ENCODE measurements at regions not wholly inside any gene's neighbourhood (a gene's known extent, or its start where the extent isn't known, plus 50 kb on each side); places are given as distances from the start of the nearest gene placed in this dataset.

GRCh38 chr5:74105126-74105780 lies 479.3 kb downstream of the ARHGEF28 start:
- peak; percentile 42 for DNase-seq

DNA sequence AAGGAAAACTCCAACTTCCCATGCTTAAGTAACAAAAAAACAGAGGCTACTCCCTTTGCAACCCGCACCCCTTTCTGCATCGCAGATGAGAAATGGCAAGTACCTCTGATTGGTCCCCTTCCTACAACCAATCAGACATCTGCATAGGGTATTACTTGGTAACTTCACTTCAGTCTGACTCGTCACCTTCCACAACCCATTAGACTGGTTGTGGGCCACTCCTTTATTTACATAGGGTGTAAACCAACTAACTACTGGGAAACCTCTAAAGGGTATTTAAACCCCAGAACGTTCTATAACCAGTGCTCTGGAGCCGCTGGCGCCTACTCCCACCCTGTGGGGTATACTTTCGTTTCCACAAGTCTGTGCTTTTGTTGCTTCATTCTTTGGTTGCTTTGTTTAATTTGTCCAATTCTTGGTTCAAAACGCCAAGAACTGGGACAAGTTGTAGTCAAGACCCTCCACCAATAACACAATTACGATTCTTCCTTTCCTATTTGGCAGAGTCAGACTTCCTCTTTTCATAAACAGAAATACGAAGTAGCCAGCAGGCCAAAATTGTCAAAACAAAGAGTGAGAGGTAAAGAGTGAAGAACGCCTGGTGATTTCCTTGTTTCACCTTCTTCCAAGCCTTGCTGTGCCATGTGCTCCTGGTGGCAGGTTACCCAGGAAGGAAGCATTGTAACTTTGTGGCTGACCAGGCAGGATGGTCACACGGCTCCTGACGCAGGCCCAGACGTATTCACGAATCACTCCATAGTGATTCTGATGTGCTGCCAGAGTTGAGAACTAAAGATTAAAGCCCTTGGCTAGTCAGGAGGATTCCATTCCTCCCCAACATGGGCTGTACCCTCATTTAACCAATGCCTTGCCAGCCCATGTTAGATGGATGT lies 477.4 kb downstream of the ARHGEF28 start:
- DNase-seq: peak; percentile 29

DNA sequence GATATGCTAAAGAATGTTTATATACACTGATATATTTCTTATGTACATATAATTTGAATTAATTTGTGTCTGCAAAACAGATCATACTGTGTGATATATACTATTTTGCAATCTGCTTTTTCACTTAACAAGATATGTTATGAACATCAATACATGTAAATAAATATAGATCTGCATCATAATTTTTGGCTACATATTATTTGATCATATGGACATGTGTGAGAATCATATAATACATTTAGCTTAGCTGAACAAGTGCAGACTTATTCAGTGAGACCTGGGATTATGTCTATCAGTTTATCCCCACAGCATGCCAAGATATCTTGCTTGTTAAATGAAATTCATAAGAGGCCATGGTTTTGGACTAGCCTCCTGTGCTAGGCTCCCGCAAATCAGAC lies 474.3 kb downstream of the ARHGEF28 start:
- no peak for DNase-seq

DNA sequence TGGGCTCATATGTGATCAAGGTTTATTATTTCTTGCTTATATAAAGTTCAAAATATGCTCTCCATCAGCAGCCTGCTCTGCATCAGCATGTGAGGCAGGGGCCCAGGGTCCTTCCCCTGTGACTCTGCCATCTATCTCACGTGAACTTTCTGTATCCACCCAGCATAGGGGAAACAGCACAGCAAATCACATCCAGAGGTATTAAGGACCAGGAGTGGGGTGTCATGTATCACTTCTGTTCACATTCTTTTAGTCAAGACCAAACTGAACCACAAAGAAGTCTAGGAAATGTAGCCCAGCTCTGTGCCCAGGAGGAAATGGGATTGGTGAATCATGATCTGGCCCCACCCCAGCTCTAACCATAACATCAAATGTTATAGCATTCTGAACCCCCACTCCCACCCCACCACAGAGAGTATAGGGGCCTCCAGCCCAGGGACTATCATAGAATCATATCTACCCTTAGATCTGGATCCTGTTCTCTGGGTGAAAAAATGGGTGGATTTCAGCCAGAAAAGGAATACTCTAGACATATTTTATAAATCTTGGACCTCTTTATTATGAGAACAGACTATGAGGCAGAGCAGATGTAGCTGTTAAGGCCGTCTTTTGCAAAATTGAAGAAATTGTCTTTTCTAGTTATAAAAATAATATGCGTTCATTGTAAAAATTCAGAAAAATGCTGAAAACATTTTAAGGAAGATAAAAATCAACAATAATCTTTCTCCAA lies 473.7 kb downstream of the ARHGEF28 start:
- no peak for DNase-seq

- DNase-seq: no peak
Observed at GRCh38 chr5:74098941-74099340, 472.9 kb downstream of the ARHGEF28 start.

DNA sequence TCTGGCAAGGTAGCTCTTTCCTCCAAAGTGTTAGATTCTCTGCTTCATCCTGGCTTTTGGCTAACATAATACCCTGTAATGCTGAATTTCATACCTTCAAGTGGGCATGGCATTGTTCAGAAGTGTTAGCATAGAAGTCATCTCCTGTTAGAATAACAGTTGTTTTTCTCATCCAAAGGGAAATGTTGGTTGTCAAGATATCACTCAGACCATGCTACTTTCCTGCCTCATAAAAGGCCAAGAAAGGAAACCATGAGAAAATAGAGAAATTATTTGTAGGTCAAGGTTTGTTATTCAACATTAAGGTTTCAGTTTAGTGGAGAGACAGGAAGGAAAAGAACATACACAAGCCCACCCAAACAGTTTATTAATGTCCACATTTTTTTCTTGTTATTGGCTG lies 472.5 kb downstream of the ARHGEF28 start:
- no peak for DNase-seq

DNA sequence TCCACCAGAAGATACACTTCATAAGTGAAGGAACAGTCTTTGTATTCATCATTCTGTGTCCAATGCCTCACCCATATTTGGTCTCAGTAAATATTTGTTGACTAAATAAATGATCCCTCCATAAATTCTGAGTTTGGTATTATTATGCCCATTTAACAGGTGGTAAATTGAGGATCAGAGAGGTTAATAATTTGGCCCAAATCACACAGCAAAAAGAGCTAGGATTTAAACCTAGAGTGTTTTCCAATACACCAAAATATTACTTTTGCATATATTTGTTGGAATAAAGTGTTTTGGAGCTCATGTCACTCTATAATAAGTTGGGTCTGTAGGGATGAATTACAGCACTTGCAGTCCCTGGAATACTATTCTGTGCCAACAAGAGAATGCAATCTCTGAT lies 470.3 kb downstream of the ARHGEF28 start:
- DNase-seq: no peak

DNA sequence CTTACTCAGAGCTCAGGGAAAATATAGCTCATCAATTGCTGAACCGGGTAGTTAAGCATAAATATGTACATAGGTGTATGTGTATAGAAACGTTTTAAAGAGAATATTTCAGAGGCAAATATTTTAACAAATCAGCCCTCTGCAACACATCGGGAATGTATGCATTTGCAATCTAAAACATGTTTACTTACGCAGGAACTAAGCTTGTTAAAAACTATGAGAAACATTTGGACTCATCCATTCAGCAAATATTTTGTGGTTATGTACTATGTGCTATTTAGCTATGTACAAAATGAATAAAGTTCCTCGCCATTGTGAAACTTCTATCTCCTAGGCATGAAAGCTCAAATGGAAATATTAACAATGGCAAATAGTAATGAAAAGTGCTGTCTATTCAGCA lies 469.9 kb downstream of the ARHGEF28 start:
- no peak for DNase-seq

DNA sequence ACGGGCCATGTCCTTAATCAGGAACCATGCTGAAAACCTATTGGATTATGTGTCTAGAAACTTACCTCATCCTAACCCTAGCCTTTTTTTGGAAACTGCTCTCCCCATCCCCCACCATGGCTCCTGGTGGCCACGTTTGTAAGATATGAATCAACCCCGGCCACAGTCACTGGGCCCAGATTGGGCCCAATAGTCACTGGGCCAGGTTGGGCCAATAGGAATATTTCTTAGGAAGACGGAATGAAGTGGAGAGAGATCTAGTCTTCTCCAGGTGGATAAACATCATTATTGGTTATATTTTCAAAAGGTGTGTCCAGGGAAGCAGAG lies 468.7 kb downstream of the ARHGEF28 start:
- no peak for DNase-seq

DNA sequence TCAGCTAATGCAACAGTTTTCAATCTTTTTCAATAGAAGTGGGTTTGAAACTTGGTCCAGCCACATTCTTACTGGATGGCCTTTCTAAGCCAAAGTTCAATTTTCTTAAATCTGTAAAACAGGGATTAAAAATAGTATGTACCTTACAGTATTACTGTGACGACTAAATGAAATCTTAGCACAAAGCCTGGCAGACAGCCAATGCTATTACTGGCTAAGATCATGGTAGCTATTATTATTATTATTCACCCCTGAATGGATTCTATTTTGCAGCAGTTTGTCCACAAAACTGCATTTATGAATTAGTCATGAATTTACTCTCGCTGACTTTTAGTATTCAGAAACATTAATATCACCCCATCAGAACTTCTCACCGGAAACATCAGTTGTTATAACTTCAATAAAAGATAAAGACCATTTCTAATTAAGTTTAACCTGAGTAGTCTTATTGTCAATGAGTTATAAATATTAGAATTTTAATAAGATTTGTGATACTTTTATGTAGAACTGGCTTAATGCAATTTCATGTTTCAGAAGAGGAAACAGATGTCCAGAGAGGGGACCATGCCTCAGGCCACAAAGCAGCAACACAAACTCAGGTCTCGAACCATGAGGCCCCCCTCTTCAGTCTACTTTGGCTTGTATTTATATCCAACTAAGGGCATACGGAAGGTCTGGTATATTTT lies 468.2 kb downstream of the ARHGEF28 start:
- DNase-seq: no peak

GRCh38 chr5:74093561-74093960 lies 467.6 kb downstream of the ARHGEF28 start:
- no peak for DNase-seq

DNA sequence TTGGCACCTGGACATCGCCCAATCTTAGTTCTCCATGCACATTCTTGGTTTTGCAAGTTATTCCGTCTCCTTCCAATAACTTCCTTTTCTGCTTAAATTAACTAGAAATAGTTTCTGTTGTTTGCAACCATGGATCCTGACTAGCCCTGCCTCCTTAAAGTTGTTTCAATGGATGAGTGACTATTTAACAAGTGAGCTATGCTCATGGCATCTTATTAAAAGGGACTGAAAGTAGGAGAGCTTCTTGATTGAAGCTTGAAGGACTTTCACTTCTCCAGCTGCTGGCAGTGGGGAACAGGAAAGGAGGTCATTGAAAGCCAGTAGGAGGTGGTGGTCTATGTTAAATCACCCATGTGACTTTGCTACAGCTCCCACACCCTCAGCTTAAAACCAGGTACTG lies 466.8 kb downstream of the ARHGEF28 start:
- DNase-seq: no peak

- no peak for DNase-seq
Observed at GRCh38 chr5:74085782-74086181, 459.8 kb downstream of the ARHGEF28 start.

- no peak for DNase-seq
Observed at GRCh38 chr5:74085186-74085585, 459.2 kb downstream of the ARHGEF28 start.

DNA sequence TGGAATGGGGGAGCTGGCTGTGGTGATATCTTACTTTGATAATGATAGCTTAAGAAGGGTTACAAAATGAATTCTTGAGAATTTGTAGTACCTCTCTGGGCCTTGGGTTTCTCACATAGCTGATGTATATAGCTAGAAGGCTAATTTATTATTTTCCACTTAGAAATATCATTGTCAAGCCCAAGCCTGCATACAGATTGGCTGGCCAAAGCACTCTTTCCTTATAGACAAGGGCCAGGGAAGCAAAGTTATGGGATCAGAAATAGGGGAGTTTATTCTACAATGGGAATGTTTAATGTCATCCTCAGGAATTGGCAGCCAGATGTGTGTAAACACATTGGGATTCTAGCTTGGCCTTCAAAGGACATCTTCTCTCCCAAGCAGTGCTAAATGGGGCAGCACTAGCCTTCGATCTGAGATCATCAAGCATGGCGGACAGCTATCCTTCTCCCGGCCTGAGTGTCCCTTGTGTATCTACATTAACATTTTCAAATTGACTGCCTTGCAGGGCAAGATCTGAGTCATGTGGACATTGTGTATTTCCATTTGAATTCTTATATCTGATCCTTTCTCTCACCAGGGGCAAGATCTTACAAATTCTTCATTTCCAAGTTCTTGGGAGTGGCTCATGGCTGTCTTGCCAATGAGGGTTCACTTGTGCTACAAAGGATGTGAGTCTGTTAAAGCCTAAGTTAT lies 457.2 kb downstream of the ARHGEF28 start:
- DNase-seq: no peak

DNA sequence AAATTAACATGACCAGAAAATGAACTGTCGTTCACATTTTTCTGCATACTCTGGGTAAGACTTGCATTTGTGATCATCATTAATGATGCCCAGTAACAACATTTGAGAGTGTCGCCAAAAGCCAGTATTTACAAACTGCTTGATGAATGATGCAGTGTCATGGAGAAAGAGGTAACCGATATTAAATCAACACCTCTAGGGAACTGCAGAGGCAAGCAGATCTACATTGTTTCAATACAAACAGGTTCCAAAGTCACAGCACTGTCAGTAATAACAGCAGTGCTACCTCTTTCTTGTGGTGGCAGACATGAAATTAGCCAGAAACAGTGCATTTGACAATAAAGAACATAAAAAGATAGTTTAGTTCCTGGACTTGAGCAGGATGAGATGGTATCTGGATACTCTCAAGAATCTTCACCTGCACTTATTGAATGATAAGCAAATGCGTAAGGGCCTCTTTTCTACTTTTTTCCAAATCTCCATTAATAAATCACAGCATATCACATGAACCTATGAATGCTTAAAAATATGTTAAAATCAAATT lies 456.6 kb downstream of the ARHGEF28 start:
- no peak for DNase-seq

DNA sequence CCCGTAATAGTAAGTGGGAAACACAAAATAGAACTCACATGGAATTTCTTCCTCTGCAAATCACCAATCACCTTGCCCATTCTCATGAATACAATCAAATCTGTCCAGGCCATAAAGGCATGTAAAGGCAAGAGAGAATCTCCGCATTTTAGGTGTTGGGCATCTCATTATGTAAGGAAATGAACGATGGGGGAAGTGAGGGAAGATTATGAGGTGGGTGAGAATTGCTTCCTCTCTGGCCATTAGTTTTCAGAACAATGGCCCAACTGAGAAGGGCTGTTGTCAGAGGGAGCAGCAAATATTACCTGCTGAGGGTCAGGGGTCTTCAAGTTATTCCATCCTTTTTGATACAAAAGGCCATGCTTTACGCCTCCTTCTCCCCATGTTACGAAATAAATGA lies 455.1 kb downstream of the ARHGEF28 start:
- no peak for DNase-seq

GRCh38 chr5:74079971-74080556 lies 454.1 kb downstream of the ARHGEF28 start:
- no peak for DNase-seq

DNA sequence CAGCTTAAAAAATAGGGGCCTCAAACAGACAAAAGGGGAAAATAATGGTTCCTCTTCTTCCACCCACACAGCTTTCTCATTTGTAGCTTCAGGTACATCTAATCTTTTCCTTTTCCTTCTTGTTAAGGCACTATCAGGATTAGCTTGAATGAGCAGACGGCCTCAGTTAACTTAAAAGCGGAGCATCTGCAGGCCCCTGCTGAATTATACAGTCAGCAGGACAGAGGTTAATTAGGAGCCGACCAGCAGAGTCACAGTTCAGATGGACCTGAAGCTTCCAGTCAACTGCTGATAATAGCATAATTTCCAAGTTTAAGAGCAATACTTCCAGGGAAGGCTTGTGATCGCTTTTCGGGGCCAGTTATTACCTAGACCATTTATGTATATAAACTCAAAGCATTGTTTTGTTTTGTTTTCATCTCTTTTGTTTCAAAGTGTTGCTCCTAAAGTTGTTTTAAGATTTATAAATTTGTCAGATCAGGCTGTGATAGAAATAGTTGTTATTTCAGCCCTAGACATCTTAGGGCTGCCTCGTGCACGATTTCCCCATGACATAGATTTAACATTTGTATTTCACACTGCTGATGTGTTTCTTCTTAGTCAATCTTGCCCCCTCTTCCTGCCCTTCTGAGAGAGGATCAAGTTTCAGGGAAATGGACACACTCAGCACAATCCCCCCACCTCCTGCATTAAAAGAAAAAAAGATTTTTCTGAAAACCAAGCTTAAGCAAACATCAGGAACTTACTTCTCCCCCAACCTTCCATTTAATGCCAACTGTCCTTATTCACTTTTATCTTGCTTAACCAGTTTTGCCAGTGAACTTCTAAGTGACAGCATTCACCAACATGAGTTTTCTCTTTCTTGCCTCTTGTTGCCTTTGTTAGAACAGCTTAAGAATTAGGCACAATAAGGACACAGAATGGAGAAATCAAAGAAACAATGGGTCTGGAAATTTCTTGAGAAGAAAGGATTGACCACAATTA lies 449.8 kb downstream of the ARHGEF28 start:
- no peak for DNase-seq

DNA sequence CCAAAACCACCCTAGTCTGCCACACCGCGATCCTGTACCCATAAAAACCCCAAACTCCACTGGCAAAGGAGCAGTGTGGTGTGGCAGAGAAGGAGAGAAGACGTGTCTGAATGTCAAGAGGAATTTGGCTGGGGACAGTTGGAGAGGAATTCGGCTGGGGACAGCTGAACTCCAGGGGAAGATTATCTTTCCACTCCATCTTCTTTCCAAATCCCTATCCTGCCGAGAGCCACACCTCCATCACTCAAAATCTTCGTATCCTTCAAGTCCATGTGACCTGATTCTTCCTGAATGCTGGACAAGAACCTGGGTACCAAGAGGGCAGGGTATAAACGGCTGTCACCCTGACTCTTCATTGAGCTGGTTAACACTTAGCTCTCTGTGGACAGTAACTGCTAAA lies 448.1 kb downstream of the ARHGEF28 start:
- no peak for DNase-seq

DNA sequence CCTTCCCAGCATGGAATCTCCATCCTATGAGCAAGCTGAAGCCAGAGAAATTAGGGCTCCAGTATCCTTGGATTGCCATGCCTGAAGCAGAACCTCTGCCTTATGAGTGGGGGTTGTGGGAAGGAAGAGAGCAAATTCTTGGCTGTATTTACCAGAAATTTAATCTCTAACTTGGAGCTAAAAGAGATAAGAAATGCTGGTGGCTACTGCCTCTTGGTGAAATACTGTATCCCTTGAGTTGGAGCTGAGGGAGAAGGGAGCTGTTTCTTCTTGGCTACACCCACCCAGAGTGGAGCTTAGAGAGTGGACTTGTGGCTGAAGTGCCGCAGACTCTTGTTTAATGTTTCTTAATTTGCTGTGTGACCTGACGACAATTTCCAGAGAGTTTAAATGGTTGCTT lies 447.3 kb downstream of the ARHGEF28 start:
- no peak for DNase-seq

All from hematopoietic multipotent progenitor cell treated with erythropoietin and hydrocortisone succinate and interleukin-3 and kit ligand, for 4 days (in vitro differentiated cells).